ENCODE measurements at regions not wholly inside any gene's neighbourhood (a gene's known extent, or its start where the extent isn't known, plus 50 kb on each side); places are given as distances from the start of the nearest gene placed in this dataset.
"Not testable (repeated sequence)": the region's sequence is repeated elsewhere in the genome, so short reads cannot be mapped to it uniquely, and the experiment has no call there.

DNA sequence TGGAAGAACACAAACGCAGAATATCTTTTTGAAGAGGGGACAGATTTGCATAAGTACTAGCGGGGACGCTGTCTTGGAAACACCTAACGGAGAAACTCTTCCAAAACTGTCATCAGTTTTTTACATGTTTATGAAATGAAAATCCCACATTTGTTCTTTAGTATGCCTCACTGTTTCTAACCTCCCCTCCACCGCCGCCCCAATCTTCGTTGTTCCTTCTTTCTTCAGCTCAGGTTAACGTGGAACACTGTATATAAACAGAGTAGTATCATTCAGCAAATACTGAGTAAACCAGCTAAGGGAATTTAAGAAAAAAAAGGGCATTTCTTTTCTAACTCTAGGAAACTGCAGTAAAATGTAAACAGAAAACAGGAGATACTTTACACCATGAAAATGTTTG lies 2345.6 kb downstream of the PCDH7 start:
- intact Hi-C loops (cut with DNase I, micrococcal nuclease) = no loop called here
- ATAC-seq = no peak
- no peak for DNase-seq

DNA sequence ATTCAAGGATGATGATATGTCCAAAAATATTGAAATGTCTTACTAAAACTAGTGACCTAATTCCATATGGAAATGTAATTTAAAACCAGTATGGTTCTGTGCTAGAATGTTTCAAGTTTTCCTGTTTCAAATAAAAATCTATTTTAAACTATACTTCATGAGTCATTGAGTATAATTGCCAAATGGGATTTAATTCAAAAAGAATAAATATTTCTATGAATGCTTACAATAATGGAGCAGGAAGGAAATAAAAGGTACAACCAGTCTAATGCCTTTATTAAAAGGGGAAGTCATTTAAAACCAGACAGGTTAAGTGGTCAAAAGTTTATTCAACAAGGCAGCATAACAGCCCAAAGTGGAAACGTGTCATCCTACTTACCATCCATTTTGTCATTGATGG lies 2347.1 kb downstream of the PCDH7 start:
- DNase-seq = no peak
- intact Hi-C loops (cut with DNase I, micrococcal nuclease) = no loop called here
- no peak for ATAC-seq

DNA sequence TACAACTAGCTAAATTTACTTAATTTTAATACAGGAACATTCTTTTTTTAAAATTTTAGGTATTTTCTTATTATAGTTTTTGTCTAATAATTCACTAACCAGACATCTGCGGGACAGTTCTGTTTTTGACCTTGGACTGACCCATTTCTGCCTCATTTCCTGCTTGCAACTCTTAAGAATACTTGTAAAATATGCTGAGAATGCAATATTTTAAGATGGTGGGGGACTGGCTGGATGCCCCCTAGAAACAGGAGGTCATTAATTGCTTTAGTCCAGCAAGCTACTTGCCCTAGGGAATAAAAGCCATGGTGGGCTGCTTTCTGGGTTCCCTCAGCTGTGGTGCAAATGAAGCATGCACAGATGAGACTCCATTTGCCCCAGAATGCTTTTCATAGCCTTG lies 2348.4 kb downstream of the PCDH7 start:
- intact Hi-C loops (cut with DNase I, micrococcal nuclease) = no loop called here
- DNase-seq (no peak), ATAC-seq (no peak)

DNA sequence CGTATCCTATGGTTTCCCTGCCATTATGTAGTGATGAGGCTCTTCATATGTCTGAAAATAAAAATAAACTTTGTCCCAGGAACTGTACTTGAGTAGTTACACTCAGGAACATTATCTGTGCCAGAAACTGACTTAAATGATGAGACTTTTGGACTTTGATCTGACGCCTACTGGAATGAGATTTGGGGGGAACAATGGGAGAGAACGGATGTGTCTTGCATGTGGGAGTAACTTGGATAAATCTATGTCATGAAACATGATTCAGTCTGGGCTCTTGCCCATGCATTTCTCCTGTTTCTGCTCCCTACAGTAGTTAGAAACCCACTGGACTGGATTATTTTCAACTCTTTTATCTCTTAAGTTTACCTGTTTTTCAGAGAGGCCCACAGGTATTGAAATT lies 2351.4 kb downstream of the PCDH7 start:
- ATAC-seq (no peak), DNase-seq (no peak)
- intact Hi-C loops (cut with DNase I, micrococcal nuclease) = no loop called here

DNA sequence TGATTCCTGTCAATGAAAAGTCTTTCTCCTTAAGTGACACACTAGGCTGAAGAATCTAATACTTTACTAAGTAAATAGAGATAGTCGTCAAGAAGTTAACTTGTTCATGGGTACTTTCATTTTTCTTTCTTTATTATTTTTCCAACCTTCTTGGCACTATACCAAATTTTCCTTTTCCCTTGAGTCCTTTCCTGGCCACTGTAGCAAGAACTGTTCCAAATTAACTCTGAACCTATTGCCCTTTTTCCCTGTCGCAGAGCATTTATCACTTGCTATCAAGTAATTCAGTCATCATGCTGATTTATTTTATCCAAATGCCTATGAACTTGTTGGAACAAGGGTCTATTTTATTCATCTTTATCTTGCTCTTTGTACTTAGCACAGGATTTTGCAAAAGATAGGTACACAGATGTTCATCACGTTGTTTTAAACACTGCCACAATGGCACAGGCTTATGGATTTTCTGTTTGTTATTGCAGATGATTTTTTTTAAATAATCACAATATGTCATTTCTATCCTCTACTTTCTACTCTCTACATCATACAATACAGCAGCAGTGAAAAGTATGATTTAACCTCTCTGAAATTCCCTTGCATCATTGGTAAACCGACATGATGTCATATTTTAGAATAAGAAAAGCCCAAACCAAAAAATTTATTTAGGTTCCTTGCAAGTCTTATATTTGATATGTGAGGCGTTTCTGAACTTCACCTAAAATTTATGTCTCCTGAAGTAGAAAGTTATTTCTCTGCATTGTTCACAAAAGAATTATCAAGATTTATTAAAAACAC lies 2352.3 kb downstream of the PCDH7 start:
- ATAC-seq (no peak), DNase-seq (no peak)
- intact Hi-C loops (cut with DNase I, micrococcal nuclease) = no loop called here

DNA sequence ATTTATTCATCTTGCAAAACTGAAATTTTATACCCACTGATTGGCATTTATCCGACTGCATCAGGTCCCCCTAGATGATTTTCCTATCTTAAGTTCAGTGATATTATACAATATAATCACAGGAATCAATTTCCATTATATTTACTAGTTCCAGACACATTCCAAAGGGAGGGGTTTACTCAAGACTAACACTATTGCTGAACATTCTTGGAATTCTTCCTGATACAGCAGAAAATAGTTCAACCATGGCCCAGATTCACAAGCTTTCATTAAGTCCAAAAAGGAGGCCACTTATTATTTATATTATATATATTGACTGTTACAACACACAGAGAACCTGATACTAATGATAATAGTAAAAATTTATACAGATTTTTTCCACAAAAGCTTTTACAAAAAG lies 2353.6 kb downstream of the PCDH7 start:
- intact Hi-C loops (cut with DNase I, micrococcal nuclease) = no loop called here
- ATAC-seq = no peak
- DNase-seq = no peak

DNA sequence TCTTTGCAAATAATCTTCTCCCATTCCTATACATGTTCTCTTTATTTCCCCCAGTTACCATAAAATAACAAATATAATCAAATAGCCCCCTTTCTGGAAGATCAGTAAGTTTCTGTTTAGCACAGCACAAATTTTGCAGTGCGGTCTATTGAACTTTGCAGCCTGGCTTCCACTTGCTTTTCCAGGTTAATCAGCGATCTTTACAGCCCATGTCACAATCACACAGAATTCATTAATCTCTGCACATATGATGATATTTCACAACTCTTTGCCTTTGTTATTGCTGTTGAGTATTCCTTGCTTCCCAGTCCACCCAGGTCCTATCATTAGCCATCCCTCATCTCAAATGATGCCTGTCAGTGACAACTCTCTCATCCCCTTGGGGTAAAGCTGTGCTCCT lies 2358.0 kb downstream of the PCDH7 start:
- intact Hi-C loops (cut with DNase I, micrococcal nuclease) = no loop called here
- DNase-seq = no peak
- no peak for ATAC-seq

DNA sequence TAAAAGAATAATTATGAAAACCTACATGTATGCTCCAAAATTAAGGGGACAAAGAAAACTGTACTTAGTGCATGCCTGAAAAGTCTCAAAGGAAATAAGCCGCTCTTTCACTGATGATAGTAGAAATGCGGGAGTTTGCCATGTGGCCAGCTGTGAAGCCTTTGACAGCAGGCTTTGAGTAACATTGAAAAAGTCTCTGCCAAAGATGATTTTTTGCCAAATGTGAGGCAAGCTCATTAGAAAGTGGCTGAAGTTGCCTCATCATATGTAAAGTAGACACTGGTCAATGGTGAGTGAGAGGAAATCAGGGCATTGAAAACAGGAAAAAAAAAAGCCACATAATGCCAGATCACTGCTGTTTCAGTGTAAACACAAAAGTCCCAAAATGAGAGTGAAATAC lies 2360.1 kb downstream of the PCDH7 start:
- DNase-seq (no peak), ATAC-seq (no peak)
- intact Hi-C loops (cut with DNase I, micrococcal nuclease) = no loop called here

DNA sequence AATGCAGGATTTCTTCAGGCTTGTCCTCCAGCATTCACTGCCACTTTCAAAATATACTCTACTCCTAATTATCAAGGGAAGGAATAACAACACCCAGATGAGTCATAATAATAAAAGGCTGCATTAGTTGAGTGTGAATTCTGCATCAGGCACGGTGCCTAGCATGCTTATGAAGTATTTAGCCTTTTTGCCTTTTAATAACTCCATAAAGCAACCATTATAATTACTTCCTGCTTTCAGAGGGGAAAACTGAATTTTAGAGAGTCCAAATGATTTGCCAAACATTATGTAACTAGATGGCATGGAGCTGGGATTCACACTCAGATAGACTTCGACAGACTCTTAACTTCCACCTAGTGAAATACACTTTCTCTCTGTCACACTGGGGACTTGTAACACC lies 2365.5 kb downstream of the PCDH7 start:
- intact Hi-C loops (cut with DNase I, micrococcal nuclease) = no loop called here
- ATAC-seq (no peak), DNase-seq (no peak)

DNA sequence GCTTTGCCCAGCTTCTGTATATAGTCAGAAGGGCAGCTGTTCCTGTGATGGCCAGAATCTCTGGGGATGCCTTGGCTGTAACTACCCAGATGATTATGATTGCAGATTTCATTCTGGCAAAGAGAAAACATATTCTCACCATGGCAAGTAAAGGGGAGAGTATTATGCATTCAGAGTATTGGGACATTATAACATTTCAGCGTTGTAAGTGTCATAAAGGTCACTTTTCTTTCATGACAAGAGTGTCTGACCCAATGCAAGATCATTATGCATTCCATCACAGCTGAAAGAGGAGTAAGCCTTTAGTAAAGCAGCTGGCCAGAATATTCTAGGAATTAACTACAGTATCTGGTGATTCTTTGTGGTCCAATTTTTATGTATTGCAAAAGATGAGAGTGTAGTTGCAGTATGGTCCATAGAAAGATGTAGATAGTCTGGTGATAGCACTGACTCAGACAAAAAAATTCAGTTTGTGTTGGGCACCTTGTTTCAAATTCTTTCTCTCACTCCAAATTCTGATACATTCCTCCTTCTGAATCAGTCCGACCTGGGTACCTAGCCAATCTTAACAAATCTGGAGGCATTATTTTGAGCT lies 2366.3 kb downstream of the PCDH7 start:
- DNase-seq (no peak), ATAC-seq (no peak)
- intact Hi-C loops (cut with DNase I, micrococcal nuclease) = no loop called here

DNA sequence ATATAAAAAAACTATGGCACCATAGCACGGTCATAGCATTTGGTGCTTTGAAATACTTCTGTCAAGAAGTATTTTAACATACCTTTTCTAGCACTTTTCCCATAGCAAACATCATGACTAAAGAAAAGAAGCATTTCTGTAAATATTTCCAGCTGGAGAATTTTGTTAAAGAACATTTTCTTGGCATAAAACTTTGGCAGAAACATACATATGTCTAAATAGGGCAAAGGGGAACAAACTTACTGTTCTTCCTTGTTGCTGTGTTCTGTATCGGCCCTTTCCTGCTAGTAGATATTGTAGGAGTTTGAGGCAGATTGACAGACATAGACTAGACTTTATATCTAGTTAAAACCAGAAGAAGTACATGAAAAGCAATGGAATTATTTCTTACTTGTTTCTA lies 2368.5 kb downstream of the PCDH7 start:
- intact Hi-C loops (cut with DNase I, micrococcal nuclease) = no loop called here
- no peak for DNase-seq
- ATAC-seq = no peak

DNA sequence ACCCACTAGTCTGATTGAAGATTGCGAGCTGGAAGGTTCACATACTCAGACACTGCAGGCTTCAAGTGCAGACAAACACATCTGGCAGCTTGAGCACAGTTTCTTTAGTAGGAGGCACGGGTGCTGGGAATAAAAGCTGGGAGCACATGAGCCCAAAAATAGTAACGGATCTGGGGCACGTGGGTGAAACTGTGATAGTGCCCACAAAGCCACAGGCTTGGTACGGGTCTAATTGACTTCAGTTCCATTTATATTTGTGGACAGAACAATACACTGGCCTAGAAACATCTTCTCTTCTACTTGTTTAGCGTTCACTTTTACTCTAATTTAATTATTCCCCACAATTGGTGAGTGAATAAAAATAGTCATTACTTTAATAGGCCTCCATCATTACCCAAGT lies 2370.7 kb downstream of the PCDH7 start:
- ATAC-seq = no peak
- intact Hi-C loops (cut with DNase I, micrococcal nuclease) = no loop called here
- DNase-seq = no peak

DNA sequence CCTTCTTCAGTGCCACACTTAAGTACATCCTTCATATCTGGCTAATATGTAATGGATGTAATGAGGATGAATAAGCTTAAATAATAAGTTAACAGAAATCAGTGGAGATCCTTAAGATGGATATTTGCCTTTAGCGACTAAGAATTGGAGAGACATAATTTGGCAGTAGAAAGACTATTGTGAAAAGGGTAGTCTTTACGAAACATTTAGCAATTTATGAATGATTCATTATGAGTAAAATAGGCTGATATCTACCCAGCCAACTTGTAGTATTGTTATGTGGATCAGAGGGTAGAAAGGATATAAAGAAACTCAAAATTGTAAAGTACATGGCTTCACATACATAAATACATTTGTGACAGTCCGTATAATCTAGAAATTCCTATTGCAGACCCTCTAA lies 2371.8 kb downstream of the PCDH7 start:
- DNase-seq = no peak
- no peak for ATAC-seq
- intact Hi-C loops (cut with DNase I, micrococcal nuclease) = no loop called here

DNA sequence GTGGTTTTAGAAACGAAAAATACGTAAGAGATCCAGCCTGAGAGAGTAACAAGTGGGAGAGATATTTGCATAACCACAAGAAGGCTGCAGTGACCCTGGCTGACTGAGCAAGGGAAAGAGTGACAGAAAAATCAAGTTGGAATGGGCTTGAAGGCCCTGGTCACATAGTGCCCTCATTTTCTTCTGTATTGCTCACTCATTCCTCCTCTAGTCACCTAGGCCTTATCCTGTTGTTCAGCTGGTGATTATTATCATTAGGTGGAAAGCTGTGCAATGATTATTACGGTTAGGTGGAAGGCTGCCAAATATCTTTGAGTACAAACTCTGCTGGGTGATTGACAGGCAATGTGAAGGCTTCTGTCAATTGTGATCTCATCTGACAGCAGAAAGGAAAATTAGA lies 2384.1 kb downstream of the PCDH7 start:
- DNase-seq (no peak), ATAC-seq (no peak)
- intact Hi-C loops (cut with DNase I, micrococcal nuclease) = no loop called here

DNA sequence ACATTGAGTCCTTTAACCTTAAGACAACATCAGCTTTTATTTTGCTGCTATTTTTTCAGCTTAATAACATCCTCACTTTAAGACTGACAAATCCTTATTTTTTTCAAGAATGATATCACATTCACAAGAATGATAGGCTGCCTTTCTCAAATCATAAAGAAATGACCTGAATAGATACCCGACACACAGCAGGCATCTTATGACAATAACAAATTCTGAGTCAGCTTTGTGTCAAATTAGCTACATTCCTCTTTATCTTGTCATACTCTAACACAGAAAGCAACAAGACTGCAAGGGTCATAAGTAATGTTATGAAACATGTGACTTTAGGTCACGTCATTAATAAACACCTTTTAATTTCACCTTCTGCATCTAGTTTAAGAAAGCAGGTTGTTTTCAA lies 2387.6 kb downstream of the PCDH7 start:
- intact Hi-C loops (cut with DNase I, micrococcal nuclease) = no loop called here
- no peak for DNase-seq
- ATAC-seq = no peak

DNA sequence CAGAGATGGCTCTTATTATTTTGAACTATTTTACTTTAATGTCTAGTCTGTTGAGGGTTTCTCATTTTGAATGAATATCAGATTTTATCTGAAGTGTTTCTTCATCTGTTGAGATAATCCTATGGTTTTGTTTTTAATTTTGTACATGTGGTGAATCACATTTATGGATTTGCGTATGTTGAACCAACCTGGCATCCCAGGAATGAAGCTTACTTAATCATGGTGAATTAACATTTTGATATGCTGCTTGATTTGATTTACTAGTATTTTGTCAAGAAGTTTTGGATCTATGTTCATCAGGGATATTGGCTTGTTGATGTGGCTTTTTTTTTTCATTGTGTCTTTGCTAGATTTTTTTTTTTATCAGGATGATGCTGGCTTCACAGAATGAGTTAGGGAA lies 2390.9 kb downstream of the PCDH7 start:
- intact Hi-C loops (cut with DNase I, micrococcal nuclease) = no loop called here

DNA sequence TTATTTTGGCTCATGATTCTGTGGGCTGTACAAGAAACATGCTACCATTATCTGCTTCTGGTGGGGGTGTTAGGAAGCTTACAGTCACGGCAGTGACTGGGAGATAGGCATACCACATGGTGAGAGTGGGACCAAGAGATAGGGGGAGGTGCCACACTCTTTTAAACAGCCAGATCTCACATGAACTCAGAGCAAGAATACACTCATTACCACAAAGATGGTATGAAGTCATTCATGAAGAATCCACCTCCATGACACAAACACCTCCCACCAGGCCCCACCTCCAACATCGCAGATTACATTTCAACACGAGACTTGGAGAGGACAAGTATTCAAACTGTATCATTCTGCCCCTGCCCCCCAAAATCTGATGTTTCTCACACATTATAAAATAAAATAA lies 2396.7 kb downstream of the PCDH7 start:
- intact Hi-C loops (cut with DNase I, micrococcal nuclease) = no loop called here
- ATAC-seq = no peak
- no peak for DNase-seq

More for the DNA sequence above, 2390.9 kb downstream of the PCDH7 start:
- DNase-seq (no peak), ATAC-seq (no peak)

DNA sequence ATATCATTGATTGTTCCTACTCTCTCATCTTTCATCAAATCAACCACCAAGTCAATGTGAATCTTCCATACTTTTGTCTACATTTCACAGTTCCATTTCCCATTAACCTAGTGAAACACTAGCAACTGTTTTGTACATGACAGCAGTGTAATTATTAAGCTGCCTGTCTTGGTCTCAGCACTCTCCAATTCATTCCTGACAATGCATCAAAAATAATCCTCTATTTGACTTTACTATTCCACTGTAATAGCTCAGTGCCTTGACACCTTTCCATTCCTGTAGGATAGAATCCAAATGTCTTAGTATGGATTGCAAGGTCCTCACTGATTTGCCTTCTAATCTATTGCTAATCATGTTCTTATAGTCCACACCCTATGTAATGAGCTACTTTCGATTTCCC lies 2405.8 kb downstream of the PCDH7 start:
- intact Hi-C loops (cut with DNase I, micrococcal nuclease) = no loop called here
- no peak for ATAC-seq
- no peak for DNase-seq

DNA sequence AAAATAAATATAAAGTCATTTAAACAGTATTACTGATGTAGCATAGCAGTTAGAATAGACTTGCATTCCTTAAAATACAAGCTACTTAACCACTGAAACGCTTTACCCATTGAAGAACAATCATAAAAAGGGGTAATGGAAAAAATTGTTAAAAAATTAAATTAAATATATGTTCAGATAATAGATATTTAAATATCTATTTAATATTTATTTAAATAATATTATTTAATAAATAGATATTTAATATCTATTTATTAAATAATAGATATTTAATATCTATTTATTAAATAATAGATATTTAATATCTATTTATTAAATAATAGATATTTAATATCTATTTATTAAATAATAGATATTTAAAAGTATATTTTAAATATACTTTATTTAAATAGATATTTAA lies 2410.5 kb downstream of the PCDH7 start:
- DNase-seq; ATAC-seq; intact Hi-C loops (cut with DNase I, micrococcal nuclease): not testable (repeated sequence)

DNA sequence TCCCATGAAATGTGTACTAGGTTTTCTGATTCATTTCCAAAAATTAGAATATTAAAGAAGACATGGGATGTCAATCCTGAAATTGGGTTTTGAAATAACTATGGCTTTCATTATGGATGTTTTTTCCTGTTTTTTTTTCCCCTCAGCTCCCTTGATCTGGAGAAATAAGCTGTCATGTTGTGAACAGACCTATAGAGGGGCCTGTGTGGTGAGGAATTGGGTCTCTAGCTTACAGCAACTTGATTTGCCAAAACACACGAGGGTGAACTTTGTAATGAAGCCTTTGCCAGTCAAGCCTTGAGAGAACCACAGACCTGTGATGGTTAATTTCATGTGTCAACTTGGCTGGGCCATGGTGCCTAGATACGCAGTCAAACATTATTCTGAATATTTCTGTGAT lies 2413.6 kb downstream of the PCDH7 start:
- no peak for DNase-seq
- no peak for ATAC-seq
- intact Hi-C loops (cut with DNase I, micrococcal nuclease) = no loop called here

DNA sequence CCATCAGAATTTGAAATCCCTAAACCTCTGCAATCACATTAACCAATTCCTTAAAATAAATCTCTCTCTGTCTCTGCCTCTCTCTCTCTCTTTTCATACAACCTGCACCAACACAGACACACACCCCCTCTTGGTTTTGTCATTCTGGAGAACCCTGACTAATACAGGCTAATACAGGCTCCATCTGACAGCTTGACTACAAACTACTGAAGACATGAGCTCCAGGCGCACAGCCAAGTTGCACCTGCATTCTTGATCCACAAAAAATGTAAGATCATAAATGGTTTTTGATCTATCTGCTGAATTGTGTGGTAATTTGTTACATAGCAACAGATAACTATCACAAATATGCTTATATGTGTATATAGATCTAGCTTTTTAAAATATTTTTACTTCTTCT lies 2414.2 kb downstream of the PCDH7 start:
- intact Hi-C loops (cut with DNase I, micrococcal nuclease) = no loop called here
- ATAC-seq (no peak), DNase-seq (no peak)
